ENCODE measurements at regions not wholly inside any gene's neighbourhood (a gene's known extent, or its start where the extent isn't known, plus 50 kb on each side); places are given as distances from the start of the nearest gene placed in this dataset.

GRCh38 chr21:27292783-27293182, 325.9 kb upstream of the ADAMTS5 start:
- no peak for TF ChIP-seq CTCF (IDR thresholded peaks at IDR 0.05; ENCODE audit: borderline replicate concordance, extremely low read depth, low read length, poor library complexity, severe bottlenecking)
- TF ChIP-seq EZH2 (IDR thresholded peaks at IDR 0.05; ENCODE audit: borderline replicate concordance, low read depth, low read length, severe bottlenecking) = no peak
